Fibroblast of lung (primary cell): ENCODE measurements at regions not wholly inside any gene's neighbourhood (a gene's known extent, or its start where the extent isn't known, plus 50 kb on each side); places are given as distances from the start of the nearest gene placed in this dataset.

Experiments
- DNase-seq, 2 donors: peaks; one replicate each; pipeline versions ENCODE4 v3.0.0 to v3.0.0-alpha.2; 2010; ENCODE audit warnings: low read depth in 2 of 2
- H2AFZ ChIP-seq: 2 replicates; pipeline ENCODE4 v1.5.1; 2012; ENCODE audit warnings: low read length, control low read depth, inconsistent platforms
- H3K27ac ChIP-seq: 2 replicates; pipeline ENCODE4 v1.5.1; 2011; ENCODE audit warnings: low read length, control low read depth; ENCODE audit not compliant: insufficient read depth
- H3K27me3 ChIP-seq: 2 replicates; pipeline ENCODE4 v1.5.1; 2011; ENCODE audit warnings: mild to moderate bottlenecking, low read length; ENCODE audit not compliant: control insufficient read depth, insufficient read depth
- H3K36me3 ChIP-seq: 2 replicates; pipeline ENCODE4 v1.5.1; 2011; ENCODE audit warnings: low read length; ENCODE audit not compliant: control insufficient read depth, insufficient read depth
- H3K4me1 ChIP-seq: 2 replicates; pipeline ENCODE4 v1.5.1; 2011; ENCODE audit warnings: low read length; ENCODE audit not compliant: control insufficient read depth, insufficient read depth; ENCODE audit errors: extremely low read depth
- H3K4me2 ChIP-seq: 2 replicates; pipeline ENCODE4 v1.5.1; 2011; ENCODE audit warnings: low read length, control low read depth; ENCODE audit not compliant: insufficient read depth; ENCODE audit errors: extremely low read depth
- H3K4me3 ChIP-seq, 4 experiments: fragments of 200-600 bp in 1 of 4; sonication (generic) in 1 of 4; replicated peaks in 1 of 4; 2 replicates each; pipeline ENCODE4 v1.5.1; 2011 to 2016; ENCODE audit warnings: low read length in 4 of 4, low read depth in 3 of 4, mild to moderate bottlenecking in 3 of 4, control low read depth in 2 of 4, inconsistent platforms in 1 of 4, mixed read lengths in 1 of 4; ENCODE audit not compliant: insufficient read depth in 1 of 4; ENCODE audit errors: control extremely low read depth in 1 of 4
- H3K79me2 ChIP-seq: 2 replicates; pipeline ENCODE4 v1.5.1; 2012; ENCODE audit warnings: mild to moderate bottlenecking, low read length, inconsistent platforms; ENCODE audit not compliant: control insufficient read depth, insufficient read depth
- H3K9ac ChIP-seq: 2 replicates; pipeline ENCODE4 v1.5.1; 2011; ENCODE audit warnings: mild to moderate bottlenecking, low read length, control low read depth; ENCODE audit not compliant: insufficient read depth
- H3K9me3 ChIP-seq: 2 replicates; pipeline ENCODE4 v1.5.1; 2012; ENCODE audit warnings: low read depth, low read length; ENCODE audit not compliant: control insufficient read depth, insufficient read depth
- H4K20me1 ChIP-seq: 2 replicates; pipeline ENCODE4 v1.5.1; 2011; ENCODE audit warnings: low read length; ENCODE audit not compliant: control insufficient read depth, insufficient read depth; ENCODE audit errors: extremely low read depth
- EZH2 ChIP-seq: IDR thresholded peaks from 2 replicates; pipeline ENCODE4 v1.5.1; 2012; ENCODE audit warnings: low read length, control low read depth, mild to moderate bottlenecking; ENCODE audit errors: missing control alignments
- TF ChIP-seq, protein P1 (sequence below), 2 donors: IDR thresholded peaks in 1 of 2; conservative IDR thresholded peaks in 1 of 2; 1 replicate in 1 of 2; 2 replicates in 1 of 2; pipeline ENCODE4 v1.5.1; 2011 to 2012; ENCODE audit warnings: low read length in 2 of 2, control low read depth in 1 of 2, inconsistent platforms in 1 of 2, low read depth in 1 of 2, mild to moderate bottlenecking in 1 of 2

DNA sequence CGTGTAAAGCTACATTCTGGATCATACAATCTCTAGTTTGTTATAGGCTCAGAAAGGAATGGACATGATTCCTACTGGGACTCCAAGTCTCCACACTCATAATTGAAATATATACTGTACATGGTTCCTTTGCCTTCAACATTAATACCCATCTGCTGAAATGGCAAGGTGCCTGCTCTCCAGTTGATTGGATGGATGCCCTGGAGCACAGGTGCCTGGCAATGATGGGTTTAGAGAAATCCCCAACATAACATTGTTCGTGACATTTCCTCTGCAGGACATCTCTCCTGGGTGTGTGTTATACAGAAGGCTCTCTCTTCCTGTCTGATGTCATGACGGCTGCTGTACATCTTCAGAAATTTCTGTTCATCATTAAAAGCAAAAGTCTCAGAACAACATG lies 449.7 kb upstream of the CWC22 start:
- H3K27ac ChIP-seq, result no peak overlapping the region
- no peaks in the 10 kb centered on the region for H3K4me1 ChIP-seq
- H3K4me2 ChIP-seq, result no peak overlapping the region
- no peak for DNase-seq
- H3K36me3 ChIP-seq, result no peaks in the 10 kb centered on the region
- H3K9me3 ChIP-seq, result no peaks in the 10 kb centered on the region
- no peaks in the 10 kb centered on the region for H3K79me2 ChIP-seq
- no peak overlapping the region for H2AFZ ChIP-seq
- TF ChIP-seq EZH2, result no peak
- TF ChIP-seq, protein P1, sequence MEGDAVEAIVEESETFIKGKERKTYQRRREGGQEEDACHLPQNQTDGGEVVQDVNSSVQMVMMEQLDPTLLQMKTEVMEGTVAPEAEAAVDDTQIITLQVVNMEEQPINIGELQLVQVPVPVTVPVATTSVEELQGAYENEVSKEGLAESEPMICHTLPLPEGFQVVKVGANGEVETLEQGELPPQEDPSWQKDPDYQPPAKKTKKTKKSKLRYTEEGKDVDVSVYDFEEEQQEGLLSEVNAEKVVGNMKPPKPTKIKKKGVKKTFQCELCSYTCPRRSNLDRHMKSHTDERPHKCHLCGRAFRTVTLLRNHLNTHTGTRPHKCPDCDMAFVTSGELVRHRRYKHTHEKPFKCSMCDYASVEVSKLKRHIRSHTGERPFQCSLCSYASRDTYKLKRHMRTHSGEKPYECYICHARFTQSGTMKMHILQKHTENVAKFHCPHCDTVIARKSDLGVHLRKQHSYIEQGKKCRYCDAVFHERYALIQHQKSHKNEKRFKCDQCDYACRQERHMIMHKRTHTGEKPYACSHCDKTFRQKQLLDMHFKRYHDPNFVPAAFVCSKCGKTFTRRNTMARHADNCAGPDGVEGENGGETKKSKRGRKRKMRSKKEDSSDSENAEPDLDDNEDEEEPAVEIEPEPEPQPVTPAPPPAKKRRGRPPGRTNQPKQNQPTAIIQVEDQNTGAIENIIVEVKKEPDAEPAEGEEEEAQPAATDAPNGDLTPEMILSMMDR (conservative IDR thresholded peaks at IDR 0.05 in 1 of 2, IDR thresholded peaks at IDR 0.05 in 1 of 2; ENCODE audit: low read depth in 1 of 2, low read length in 2 of 2), result no peak
- no peaks in the 10 kb centered on the region for H3K27me3 ChIP-seq
- H3K9ac ChIP-seq, result no peak overlapping the region
- no peaks in the 10 kb centered on the region for H4K20me1 ChIP-seq
- no peak overlapping the region for H3K4me3 ChIP-seq

DNA sequence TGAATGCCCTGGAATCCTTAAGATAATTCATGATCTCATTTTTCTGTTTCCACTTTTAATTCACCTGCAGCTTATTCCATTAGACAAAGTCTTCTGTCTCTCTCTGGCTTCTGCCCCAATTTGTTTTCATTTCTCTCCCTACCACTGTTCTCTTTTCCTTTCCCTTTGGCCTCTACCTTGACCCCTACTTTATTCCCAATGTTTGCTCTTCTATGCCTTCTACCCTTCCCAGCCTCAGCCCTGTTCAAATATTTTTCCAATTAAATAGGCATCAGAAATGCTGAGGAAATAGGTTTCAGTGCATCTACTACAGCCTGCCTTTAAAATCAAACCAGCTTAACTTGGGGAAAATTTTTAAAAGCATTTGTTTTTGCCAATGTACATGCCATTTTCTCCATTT lies 443.7 kb upstream of the CWC22 start:
- Histone ChIP-seq H3K27me3 (no peaks in the 10 kb centered on the region), H3K79me2 (no peaks in the 10 kb centered on the region), H3K36me3 (no peaks in the 10 kb centered on the region), H3K4me2 (no peak overlapping the region), H3K9ac (no peak overlapping the region), H3K27ac (no peak overlapping the region), H3K4me1 (no peaks in the 10 kb centered on the region), H2AFZ (no peak overlapping the region), H4K20me1 (no peaks in the 10 kb centered on the region), H3K9me3 (no peaks in the 10 kb centered on the region), H3K4me3 (no peak overlapping the region)
- no peak for TF ChIP-seq EZH2
- TF ChIP-seq, protein P1 (conservative IDR thresholded peaks at IDR 0.05 in 1 of 2, IDR thresholded peaks at IDR 0.05 in 1 of 2; ENCODE audit: low read depth in 1 of 2, low read length in 2 of 2), result no peak
- DNase-seq, result no peak

DNA sequence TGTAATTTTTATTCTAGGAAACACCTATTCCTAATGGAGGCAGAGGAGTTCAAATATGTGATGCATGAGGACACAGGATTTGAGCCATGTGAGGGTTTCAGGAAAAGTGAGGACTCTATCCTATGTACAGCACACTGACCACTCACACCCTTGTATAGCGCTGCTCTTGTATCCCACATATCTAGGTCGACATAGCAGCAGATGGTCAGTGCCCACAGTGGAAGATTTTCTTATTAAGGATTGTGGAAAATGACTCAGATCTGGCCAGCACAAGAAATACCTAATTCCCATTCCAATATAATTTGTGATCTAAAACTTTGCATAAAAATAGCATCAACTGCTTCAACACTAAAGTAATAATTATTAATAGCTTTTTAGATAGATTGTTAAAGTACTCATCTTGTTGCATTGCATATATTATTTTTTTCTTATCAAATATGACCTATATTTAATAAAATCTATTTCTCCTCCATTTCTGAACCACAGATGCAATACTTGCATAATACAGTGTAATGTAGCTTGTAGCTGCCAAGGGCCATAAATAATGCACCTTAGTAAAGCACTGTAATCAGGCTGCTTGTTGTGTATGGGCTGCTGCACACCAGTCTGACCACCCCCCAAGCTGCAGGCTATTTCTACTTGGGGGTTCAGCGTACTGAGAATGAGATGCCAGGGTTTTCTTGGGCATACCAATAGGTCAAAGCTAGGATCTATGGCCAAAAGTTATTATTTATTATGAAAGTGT lies 442.2 kb upstream of the CWC22 start:
- Histone ChIP-seq H3K4me3 (no peak overlapping the region), H3K27ac (no peak overlapping the region), H2AFZ (no peak overlapping the region), H3K27me3 (no peaks in the 10 kb centered on the region), H3K9ac (no peak overlapping the region), H3K79me2 (no peaks in the 10 kb centered on the region), H3K36me3 (no peaks in the 10 kb centered on the region), H3K4me1 (no peaks in the 10 kb centered on the region), H3K9me3 (no peaks in the 10 kb centered on the region), H3K4me2 (no peak overlapping the region), H4K20me1 (no peaks in the 10 kb centered on the region)
- peak; percentile 13 to 39 for DNase-seq
- TF ChIP-seq EZH2, result no peak
- TF ChIP-seq, protein P1 (conservative IDR thresholded peaks at IDR 0.05 in 1 of 2, IDR thresholded peaks at IDR 0.05 in 1 of 2; ENCODE audit: low read depth in 1 of 2, low read length in 2 of 2), result no peak
